ENCODE measurements at regions not wholly inside any gene's neighbourhood (a gene's known extent, or its start where the extent isn't known, plus 50 kb on each side); places are given as distances from the start of the nearest gene placed in this dataset.

DNA sequence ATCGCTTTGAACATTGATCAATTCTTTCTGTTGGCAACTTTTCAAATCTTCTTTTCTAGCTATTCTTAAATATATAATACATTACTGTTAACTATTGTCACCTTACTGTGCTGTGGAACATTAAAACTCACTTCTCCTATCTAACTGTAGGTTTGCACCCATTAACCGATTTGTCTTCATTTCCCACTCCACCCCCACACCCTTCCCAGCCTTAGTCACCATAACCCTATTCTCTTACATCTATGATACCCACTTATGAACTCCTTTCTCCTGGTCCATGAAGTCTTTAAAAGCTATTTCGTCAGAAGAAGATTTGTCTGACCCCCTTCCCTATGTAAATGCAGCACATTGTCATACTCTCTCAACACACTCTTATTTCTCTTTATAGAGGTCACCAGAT, 993.4 kb upstream of the EEF2KMT start:
- TF ChIP-seq FOSL1 (IDR thresholded peaks at IDR 0.05; ENCODE audit: low read depth) (no peak), SIN3A (IDR thresholded peaks at IDR 0.05; ENCODE audit: low read depth) (no peak), YY1 (IDR thresholded peaks at IDR 0.05; ENCODE audit: extremely low read depth, insufficient replicate concordance, low read depth, low read length) (no peak), EGR1 (IDR thresholded peaks at IDR 0.05; ENCODE audit: low read depth) (no peak), JUND (IDR thresholded peaks at IDR 0.05) (no peak), ZFX (IDR thresholded peaks at IDR 0.05) (no peak), SP1 (IDR thresholded peaks at IDR 0.05; ENCODE audit: low read depth) (no peak), SRF (IDR thresholded peaks at IDR 0.05; ENCODE audit: low read depth) (no peak), ZNF274 (IDR thresholded peaks at IDR 0.05; ENCODE audit: low read depth, low read length) (no peak)
- TF ChIP-seq, protein P1, sequence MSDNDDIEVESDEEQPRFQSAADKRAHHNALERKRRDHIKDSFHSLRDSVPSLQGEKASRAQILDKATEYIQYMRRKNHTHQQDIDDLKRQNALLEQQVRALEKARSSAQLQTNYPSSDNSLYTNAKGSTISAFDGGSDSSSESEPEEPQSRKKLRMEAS (IDR thresholded peaks at IDR 0.05): no peak
- TF ChIP-seq, protein P2, sequence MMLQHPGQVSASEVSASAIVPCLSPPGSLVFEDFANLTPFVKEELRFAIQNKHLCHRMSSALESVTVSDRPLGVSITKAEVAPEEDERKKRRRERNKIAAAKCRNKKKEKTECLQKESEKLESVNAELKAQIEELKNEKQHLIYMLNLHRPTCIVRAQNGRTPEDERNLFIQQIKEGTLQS (IDR thresholded peaks at IDR 0.05): no peak
- TF ChIP-seq, protein P3, sequence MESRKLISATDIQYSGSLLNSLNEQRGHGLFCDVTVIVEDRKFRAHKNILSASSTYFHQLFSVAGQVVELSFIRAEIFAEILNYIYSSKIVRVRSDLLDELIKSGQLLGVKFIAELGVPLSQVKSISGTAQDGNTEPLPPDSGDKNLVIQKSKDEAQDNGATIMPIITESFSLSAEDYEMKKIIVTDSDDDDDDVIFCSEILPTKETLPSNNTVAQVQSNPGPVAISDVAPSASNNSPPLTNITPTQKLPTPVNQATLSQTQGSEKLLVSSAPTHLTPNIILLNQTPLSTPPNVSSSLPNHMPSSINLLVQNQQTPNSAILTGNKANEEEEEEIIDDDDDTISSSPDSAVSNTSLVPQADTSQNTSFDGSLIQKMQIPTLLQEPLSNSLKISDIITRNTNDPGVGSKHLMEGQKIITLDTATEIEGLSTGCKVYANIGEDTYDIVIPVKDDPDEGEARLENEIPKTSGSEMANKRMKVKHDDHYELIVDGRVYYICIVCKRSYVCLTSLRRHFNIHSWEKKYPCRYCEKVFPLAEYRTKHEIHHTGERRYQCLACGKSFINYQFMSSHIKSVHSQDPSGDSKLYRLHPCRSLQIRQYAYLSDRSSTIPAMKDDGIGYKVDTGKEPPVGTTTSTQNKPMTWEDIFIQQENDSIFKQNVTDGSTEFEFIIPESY (IDR thresholded peaks at IDR 0.05; ENCODE audit: extremely low read depth, insufficient replicate concordance, low read length): no peak
- ChIA-PET POLR2A (no interaction called here), CTCF (no interaction called here), RAD21 (ENCODE audit: low non-redundant PET in 1 of 2, low total read pairs in 2 of 2, uncharacterized antibody in 2 of 2, unreplicated experiment in 2 of 2) (no interaction called here)
- BruUV-seq (replicated peaks): no TSS peak
- no peak for ATAC-seq
- no peaks in the 10 kb centered on the region for H3K27me3 ChIP-seq (ENCODE audit: insufficient read depth, low read length)
- no peak overlapping the region for H2AFZ ChIP-seq (ENCODE audit: low read depth, low read length, poor library complexity, severe bottlenecking)
- no peak for DNase-seq (ENCODE audit: low read depth, low spot score)
- H3K79me2 ChIP-seq (ENCODE audit: insufficient read depth, low read length): no peaks in the 10 kb centered on the region
- intact Hi-C loops (cut with micrococcal nuclease): no loop called here
- H3K4me1 ChIP-seq (ENCODE audit: control insufficient read depth in 1 of 2, insufficient read depth in 2 of 2, low read length in 2 of 2): no peaks in the 10 kb centered on the region
- no peaks in the 10 kb centered on the region for H3K36me3 ChIP-seq (ENCODE audit: control insufficient read depth in 1 of 2, insufficient read depth in 2 of 2, low read length in 2 of 2)
- peaks cover 3 to 10% of the 10 kb centered on the region in 2 experiments; a peak in 2 of 4 replicates for H3K9me3 ChIP-seq (ENCODE audit: control insufficient read depth in 1 of 2, insufficient read depth in 1 of 2, low read depth in 1 of 2, low read length in 2 of 2)
- H3K9ac ChIP-seq (ENCODE audit: low read length): no peak overlapping the region
- no peak overlapping the region for H3K4me3 ChIP-seq (replicated peaks in 1 of 2; ENCODE audit: low read depth in 1 of 2, low read length in 2 of 2)
- no peaks in the 10 kb centered on the region for H4K20me1 ChIP-seq (ENCODE audit: insufficient read depth)
- H3K4me2 ChIP-seq (ENCODE audit: low read length): no peak overlapping the region
- H3K9me2 ChIP-seq (ENCODE audit: insufficient read depth): no peaks in the 10 kb centered on the region
- H3K27ac ChIP-seq (ENCODE audit: low read depth, low read length): no peak overlapping the region
